ENCODE measurements at regions not wholly inside any gene's neighbourhood (a gene's known extent, or its start where the extent isn't known, plus 50 kb on each side); places are given as distances from the start of the nearest gene placed in this dataset.

- no peaks in the 10 kb centered on the region for H3K9me3 ChIP-seq
- POLR2A ChIA-PET: no interaction called here
- DNase-seq: no peak
- no TSS peak for BruUV-seq (replicated peaks)
- Mint-ChIP-seq H3K27me3 (ENCODE audit: insufficient read depth, unreplicated experiment) (no peaks in the 10 kb centered on the region), H3K4me1 (ENCODE audit: low read depth, unreplicated experiment) (no peaks in the 10 kb centered on the region), H3K27ac (ENCODE audit: unreplicated experiment) (no peak overlapping the region), H3K9me3 (ENCODE audit: unreplicated experiment) (peaks cover 7% of the 10 kb centered on the region), H3K4me3 (ENCODE audit: unreplicated experiment) (no peak overlapping the region), H3K36me3 (ENCODE audit: insufficient read depth, unreplicated experiment) (no peaks in the 10 kb centered on the region)
- CTCF ChIA-PET: no interaction called here
- no peak for TF ChIP-seq CTCF (IDR thresholded peaks at IDR 0.05; ENCODE audit: insufficient read depth in 1 of 2, low read depth in 1 of 2, low read length in 1 of 2, severe bottlenecking in 1 of 2, unreplicated experiment in 1 of 2)
- H3K27me3 ChIP-seq (replicated peaks; ENCODE audit: control insufficient read depth, insufficient read depth, low read length): no peaks in the 10 kb centered on the region; the same call in 1 of the 2 replicates
- H3K36me3 ChIP-seq (ENCODE audit: control insufficient read depth, insufficient read depth, low read length): no peaks in the 10 kb centered on the region
- no peaks in the 10 kb centered on the region for H3K4me1 ChIP-seq
- intact Hi-C loops (cut with micrococcal nuclease; ENCODE audit: unreplicated experiment): no loop called here
- H3K4me3 ChIP-seq (ENCODE audit: low read depth, low read length): no peak overlapping the region
Measured at GRCh38 chr3:22989716-22990115, 213.4 kb upstream of the UBE2E2 start.

- no TSS peak for BruUV-seq (replicated peaks)
- no peak overlapping the region for H3K4me3 Mint-ChIP-seq (ENCODE audit: unreplicated experiment)
- H3K9me3 Mint-ChIP-seq (ENCODE audit: unreplicated experiment): no peaks in the 10 kb centered on the region
- no peaks in the 10 kb centered on the region for H3K36me3 ChIP-seq (ENCODE audit: control insufficient read depth, insufficient read depth, low read length)
- H3K4me3 ChIP-seq (ENCODE audit: low read depth, low read length): no peak overlapping the region
- H3K27ac Mint-ChIP-seq (ENCODE audit: unreplicated experiment): no peak overlapping the region
- ChIA-PET POLR2A (no interaction called here), CTCF (no interaction called here)
- no peak for DNase-seq
- intact Hi-C loops (cut with micrococcal nuclease; ENCODE audit: unreplicated experiment): no loop called here
- H3K27me3 Mint-ChIP-seq (ENCODE audit: insufficient read depth, unreplicated experiment): no peaks in the 10 kb centered on the region
- no peaks in the 10 kb centered on the region for H3K4me1 Mint-ChIP-seq (ENCODE audit: low read depth, unreplicated experiment)
- H3K27me3 ChIP-seq (replicated peaks; ENCODE audit: control insufficient read depth, insufficient read depth, low read length): no peaks in the 10 kb centered on the region; the same call in 1 of the 2 replicates
- H3K36me3 Mint-ChIP-seq (ENCODE audit: insufficient read depth, unreplicated experiment): no peaks in the 10 kb centered on the region
- no peak for TF ChIP-seq CTCF (IDR thresholded peaks at IDR 0.05; ENCODE audit: insufficient read depth in 1 of 2, low read depth in 1 of 2, low read length in 1 of 2, severe bottlenecking in 1 of 2, unreplicated experiment in 1 of 2)
- H3K9me3 ChIP-seq: no peaks in the 10 kb centered on the region
- no peaks in the 10 kb centered on the region for H3K4me1 ChIP-seq
Measured at GRCh38 chr3:22990291-22991200, 212.6 kb upstream of the UBE2E2 start.

- Mint-ChIP-seq H3K4me1 (ENCODE audit: low read depth, unreplicated experiment) (peaks cover 12% of the 10 kb centered on the region), H3K36me3 (ENCODE audit: insufficient read depth, unreplicated experiment) (no peaks in the 10 kb centered on the region), H3K27ac (ENCODE audit: unreplicated experiment) (no peak overlapping the region), H3K27me3 (ENCODE audit: insufficient read depth, unreplicated experiment) (no peaks in the 10 kb centered on the region), H3K4me3 (ENCODE audit: unreplicated experiment) (no peak overlapping the region), H3K9me3 (ENCODE audit: unreplicated experiment) (no peaks in the 10 kb centered on the region)
- no peak for TF ChIP-seq CTCF (IDR thresholded peaks at IDR 0.05; ENCODE audit: insufficient read depth in 1 of 2, low read depth in 1 of 2, low read length in 1 of 2, severe bottlenecking in 1 of 2, unreplicated experiment in 1 of 2)
- POLR2A ChIA-PET: no interaction called here
- DNase-seq: no peak
- intact Hi-C loops (cut with micrococcal nuclease; ENCODE audit: unreplicated experiment): no loop called here
- H3K4me1 ChIP-seq: no peaks in the 10 kb centered on the region
- no peak overlapping the region for H3K4me3 ChIP-seq (ENCODE audit: low read depth, low read length)
- CTCF ChIA-PET: no interaction called here
- BruUV-seq (replicated peaks): no TSS peak
- H3K27me3 ChIP-seq (replicated peaks; ENCODE audit: control insufficient read depth, insufficient read depth, low read length): no peaks in the 10 kb centered on the region; the same call in 1 of the 2 replicates
- H3K9me3 ChIP-seq: no peaks in the 10 kb centered on the region
- H3K36me3 ChIP-seq (ENCODE audit: control insufficient read depth, insufficient read depth, low read length): no peaks in the 10 kb centered on the region
Measured at GRCh38 chr3:22994781-22995180, 208.3 kb upstream of the UBE2E2 start.

Measured in Caco-2 (cell line).